Kidney (tissue), 13 donors: ENCODE measurements at regions not wholly inside any gene's neighbourhood (a gene's known extent, or its start where the extent isn't known, plus 50 kb on each side); places are given as distances from the start of the nearest gene placed in this dataset.

Source experiments
- DNase-seq, 5 donors: peaks; one replicate each; pipeline ENCODE4 v3.0.0-alpha.2; 2013 to 2020
- FAIRE-seq: peaks from 2 replicates; lab custom pipeline; 2012; peaks lifted over from hg19 to GRCh38; lab: Jason Lieb, UNC
- H3K27ac ChIP-seq, 2 donors: one replicate each; pipeline ENCODE4 v1.7.0; 2013; ENCODE audit warnings: low read depth in 2 of 2, low read length in 2 of 2, inconsistent platforms in 1 of 2
- H3K27me3 ChIP-seq: one replicate; pipeline ENCODE4 v1.7.1; 2013; ENCODE audit warnings: low read length, inconsistent platforms; ENCODE audit not compliant: control insufficient read depth, insufficient read depth
- H3K36me3 ChIP-seq, 3 donors: one replicate each; pipeline versions ENCODE4 v1.7.0 to v1.7.1; 2013; ENCODE audit warnings: low read length in 3 of 3, control low read depth in 1 of 3, inconsistent platforms in 1 of 3; ENCODE audit not compliant: insufficient read depth in 3 of 3, control insufficient read depth in 2 of 3
- H3K4me1 ChIP-seq, 3 donors: one replicate each; pipeline versions ENCODE4 v1.7.0 to v1.7.1; 2013; ENCODE audit warnings: low read length in 3 of 3, inconsistent platforms in 1 of 3, low read depth in 1 of 3; ENCODE audit not compliant: control insufficient read depth in 2 of 3, insufficient read depth in 2 of 3
- H3K4me3 ChIP-seq, 3 donors: one replicate each; pipeline versions ENCODE4 v1.7.0 to v1.8.1; 2013; ENCODE audit warnings: low read length in 3 of 3, control low read depth in 1 of 3, inconsistent platforms in 1 of 3
- H3K9ac ChIP-seq, 3 donors: one replicate each; pipeline versions ENCODE4 v1.7.0 to v1.7.1; 2013; ENCODE audit warnings: low read length in 3 of 3, control low read depth in 1 of 3, inconsistent platforms in 1 of 3
- H3K9me3 ChIP-seq, 3 donors: one replicate each; pipeline versions ENCODE4 v1.7.0 to v1.7.1; 2013; ENCODE audit warnings: low read length in 3 of 3, control low read depth in 1 of 3, inconsistent platforms in 1 of 3; ENCODE audit not compliant: control insufficient read depth in 2 of 3, insufficient read depth in 1 of 3
- CTCF ChIP-seq: IDR thresholded peaks from 3 replicates; pipeline ENCODE4 v1.5.1; 2012; ENCODE audit warnings: mild to moderate bottlenecking, moderate library complexity, borderline replicate concordance; ENCODE audit not compliant: insufficient read depth; ENCODE audit errors: extremely low read depth
- intact Hi-C: fragments of 100-400 bp; cut with DNase I; formaldehyde crosslinking; loops from one replicate; pipeline ENCODE4 v1.11.1; 2022
- donor health status: control.
- donor health status: control.
- donor health status: control.
- donor health status: control.
- donor health status: control.
- donor health status: DM: yes; HTN: yes; CAD: no.
- donor health status: Normal renal cell carcinoma (clear cell type).

- H3K4me3 ChIP-seq, result no peak overlapping the region
- no peaks in the 10 kb centered on the region for H3K36me3 ChIP-seq
- H3K27me3 ChIP-seq, result no peaks in the 10 kb centered on the region
- H3K4me1 ChIP-seq, result no peaks in the 10 kb centered on the region
- H3K9ac ChIP-seq, result no peak overlapping the region
- no peaks in the 10 kb centered on the region for H3K9me3 ChIP-seq
- DNase-seq, result peak in 3 of 5 donors; percentile 20 to 46 (median 43)
- FAIRE-seq, result no peak
- intact Hi-C loops, result no loop called here
- TF ChIP-seq CTCF, result no peak
- H3K27ac ChIP-seq, result no peak overlapping the region
Observed at GRCh38 chr13:71374471-71375049, 492.4 kb downstream of the DACH1 start.

GRCh38 chr13:71368336-71368735 lies 498.7 kb downstream of the DACH1 start:
- no peak for DNase-seq
- Histone ChIP-seq H3K9ac (no peak overlapping the region), H3K4me3 (no peak overlapping the region), H3K27ac (no peak overlapping the region), H3K36me3 (no peaks in the 10 kb centered on the region), H3K4me1 (no peaks in the 10 kb centered on the region), H3K9me3 (no peaks in the 10 kb centered on the region), H3K27me3 (no peaks in the 10 kb centered on the region)
- no peak for TF ChIP-seq CTCF
- no peak for FAIRE-seq
- intact Hi-C loops, result no loop called here

GRCh38 chr13:71360041-71360440 lies 507.0 kb downstream of the DACH1 start:
- intact Hi-C loops, result no loop called here
- no peaks in the 10 kb centered on the region for H3K9me3 ChIP-seq
- H3K36me3 ChIP-seq, result no peaks in the 10 kb centered on the region
- DNase-seq (no peak), FAIRE-seq (no peak)
- no peaks in the 10 kb centered on the region for H3K4me1 ChIP-seq
- no peak overlapping the region for H3K4me3 ChIP-seq
- H3K9ac ChIP-seq, result no peak overlapping the region
- no peaks in the 10 kb centered on the region for H3K27me3 ChIP-seq
- H3K27ac ChIP-seq, result no peak overlapping the region
- TF ChIP-seq CTCF, result no peak

- Histone ChIP-seq H3K4me3 (no peak overlapping the region), H3K9ac (no peak overlapping the region), H3K27ac (no peak overlapping the region), H3K27me3 (no peaks in the 10 kb centered on the region), H3K4me1 (no peaks in the 10 kb centered on the region), H3K36me3 (no peaks in the 10 kb centered on the region), H3K9me3 (no peaks in the 10 kb centered on the region)
- no peak for DNase-seq
- intact Hi-C loops, result no loop called here
- TF ChIP-seq CTCF, result no peak
- no peak for FAIRE-seq
Observed at GRCh38 chr13:71359641-71360040, 507.4 kb downstream of the DACH1 start.
